ENCODE measurements at regions not wholly inside any gene's neighbourhood (a gene's known extent, or its start where the extent isn't known, plus 50 kb on each side); places are given as distances from the start of the nearest gene placed in this dataset.

- 90% methylated on average over 3 of the region's 3 CpGs for WGBS
- DNase-seq (ENCODE audit: extremely low spot score) = no peak
- H3K36me3 ChIP-seq = no peaks in the 10 kb centered on the region
- H3K27me3 ChIP-seq = no peaks in the 10 kb centered on the region
- H3K4me1 ChIP-seq = no peaks in the 10 kb centered on the region
- no peak for TF ChIP-seq POLR2AphosphoS5 (IDR thresholded peaks at IDR 0.05)
- no peak for TF ChIP-seq POLR2A (IDR thresholded peaks at IDR 0.05; ENCODE audit: low read depth)
- TF ChIP-seq EP300 (IDR thresholded peaks at IDR 0.05) = no peak
- no peak overlapping the region for H3K27ac ChIP-seq (replicated peaks in 1 of 4)
- H3K4me3 ChIP-seq = no peak overlapping the region
- H3K9me3 ChIP-seq = no peaks in the 10 kb centered on the region
- intact Hi-C loops (cut with DNase I) = no loop called here
These were observed 70.8 kb upstream of the IL15 start for GRCh38 chr4:141565379-141566089.

GRCh38 chr4:141567326-141567915, 69.0 kb upstream of the IL15 start:
- no peaks in the 10 kb centered on the region for H3K4me1 ChIP-seq
- TF ChIP-seq, protein P1, sequence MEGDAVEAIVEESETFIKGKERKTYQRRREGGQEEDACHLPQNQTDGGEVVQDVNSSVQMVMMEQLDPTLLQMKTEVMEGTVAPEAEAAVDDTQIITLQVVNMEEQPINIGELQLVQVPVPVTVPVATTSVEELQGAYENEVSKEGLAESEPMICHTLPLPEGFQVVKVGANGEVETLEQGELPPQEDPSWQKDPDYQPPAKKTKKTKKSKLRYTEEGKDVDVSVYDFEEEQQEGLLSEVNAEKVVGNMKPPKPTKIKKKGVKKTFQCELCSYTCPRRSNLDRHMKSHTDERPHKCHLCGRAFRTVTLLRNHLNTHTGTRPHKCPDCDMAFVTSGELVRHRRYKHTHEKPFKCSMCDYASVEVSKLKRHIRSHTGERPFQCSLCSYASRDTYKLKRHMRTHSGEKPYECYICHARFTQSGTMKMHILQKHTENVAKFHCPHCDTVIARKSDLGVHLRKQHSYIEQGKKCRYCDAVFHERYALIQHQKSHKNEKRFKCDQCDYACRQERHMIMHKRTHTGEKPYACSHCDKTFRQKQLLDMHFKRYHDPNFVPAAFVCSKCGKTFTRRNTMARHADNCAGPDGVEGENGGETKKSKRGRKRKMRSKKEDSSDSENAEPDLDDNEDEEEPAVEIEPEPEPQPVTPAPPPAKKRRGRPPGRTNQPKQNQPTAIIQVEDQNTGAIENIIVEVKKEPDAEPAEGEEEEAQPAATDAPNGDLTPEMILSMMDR (IDR thresholded peaks at IDR 0.05) = no peak
- no peak for TF ChIP-seq EP300 (IDR thresholded peaks at IDR 0.05)
- TF ChIP-seq POLR2A (IDR thresholded peaks at IDR 0.05; ENCODE audit: low read depth) = no peak
- TF ChIP-seq POLR2AphosphoS5 (IDR thresholded peaks at IDR 0.05) = no peak
- no peaks in the 10 kb centered on the region for H3K27me3 ChIP-seq
- no peak overlapping the region for H3K27ac ChIP-seq (replicated peaks in 1 of 4)
- 89% methylated on average over 4 of the region's 4 CpGs for WGBS
- H3K36me3 ChIP-seq = no peaks in the 10 kb centered on the region
- no peak for DNase-seq (ENCODE audit: extremely low spot score)
- no peak overlapping the region for H3K4me3 ChIP-seq
- intact Hi-C loops (cut with DNase I) = no loop called here
- no peaks in the 10 kb centered on the region for H3K9me3 ChIP-seq

GRCh38 chr4:141569141-141569540, 67.2 kb upstream of the IL15 start:
- TF ChIP-seq, protein P1 (IDR thresholded peaks at IDR 0.05) = no peak
- TF ChIP-seq POLR2AphosphoS5 (IDR thresholded peaks at IDR 0.05) = no peak
- TF ChIP-seq POLR2A (IDR thresholded peaks at IDR 0.05; ENCODE audit: low read depth) = no peak
- no peak for TF ChIP-seq EP300 (IDR thresholded peaks at IDR 0.05)
- no peaks in the 10 kb centered on the region for H3K4me1 ChIP-seq
- H3K9me3 ChIP-seq = no peaks in the 10 kb centered on the region
- no peak overlapping the region for H3K4me3 ChIP-seq
- H3K27ac ChIP-seq (replicated peaks in 1 of 4) = no peak overlapping the region
- DNase-seq (ENCODE audit: extremely low spot score) = no peak
- WGBS = 84% methylated on average over 2 of the region's 2 CpGs
- no peaks in the 10 kb centered on the region for H3K27me3 ChIP-seq
- intact Hi-C loops (cut with DNase I) = no loop called here
- no peaks in the 10 kb centered on the region for H3K36me3 ChIP-seq

DNA sequence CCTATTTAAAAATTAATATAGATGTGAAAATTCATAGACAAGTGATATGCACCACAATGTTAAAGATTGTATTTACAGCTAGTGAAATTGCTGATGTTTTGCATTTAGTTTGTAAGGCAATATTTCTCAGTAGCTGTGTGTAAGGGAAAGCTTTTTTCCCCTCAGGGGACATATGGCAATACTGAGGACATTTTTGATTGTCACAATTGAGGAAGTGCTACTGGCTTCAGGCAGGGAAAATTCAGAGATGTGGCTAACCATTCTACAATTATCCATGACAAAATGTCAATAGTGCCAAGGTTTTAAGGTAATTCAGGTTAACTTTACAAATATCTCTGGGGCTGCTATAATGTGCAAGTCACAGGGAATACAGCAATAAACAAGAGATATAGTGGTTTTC, 66.1 kb upstream of the IL15 start:
- no peak overlapping the region for H3K27ac ChIP-seq (replicated peaks in 1 of 4)
- TF ChIP-seq EP300 (IDR thresholded peaks at IDR 0.05) = no peak
- TF ChIP-seq, protein P1 (IDR thresholded peaks at IDR 0.05) = no peak
- TF ChIP-seq POLR2AphosphoS5 (IDR thresholded peaks at IDR 0.05) = no peak
- TF ChIP-seq POLR2A (IDR thresholded peaks at IDR 0.05; ENCODE audit: low read depth) = no peak
- no peak overlapping the region for H3K4me3 ChIP-seq
- DNase-seq (ENCODE audit: extremely low spot score) = no peak
- no peaks in the 10 kb centered on the region for H3K36me3 ChIP-seq
- H3K27me3 ChIP-seq = no peaks in the 10 kb centered on the region
- intact Hi-C loops (cut with DNase I) = no loop called here
- H3K4me1 ChIP-seq = no peaks in the 10 kb centered on the region
- H3K9me3 ChIP-seq = no peaks in the 10 kb centered on the region

GRCh38 chr4:141571362-141571761, 65.0 kb upstream of the IL15 start:
- no peak overlapping the region for H3K27ac ChIP-seq (replicated peaks in 1 of 4)
- intact Hi-C loops (cut with DNase I) = no loop called here
- WGBS = 80% methylated on average over 2 of the region's 2 CpGs
- H3K27me3 ChIP-seq = no peaks in the 10 kb centered on the region
- no peak for TF ChIP-seq EP300 (IDR thresholded peaks at IDR 0.05)
- no peak for TF ChIP-seq POLR2A (IDR thresholded peaks at IDR 0.05; ENCODE audit: low read depth)
- TF ChIP-seq, protein P1 (IDR thresholded peaks at IDR 0.05) = no peak
- no peak for TF ChIP-seq POLR2AphosphoS5 (IDR thresholded peaks at IDR 0.05)
- H3K9me3 ChIP-seq = no peaks in the 10 kb centered on the region
- H3K36me3 ChIP-seq = no peaks in the 10 kb centered on the region
- no peak overlapping the region for H3K4me3 ChIP-seq
- no peaks in the 10 kb centered on the region for H3K4me1 ChIP-seq
- DNase-seq (ENCODE audit: extremely low spot score) = no peak
